Superior temporal gyrus (tissue), 1 donor: ENCODE measurements at regions not wholly inside any gene's neighbourhood (a gene's known extent, or its start where the extent isn't known, plus 50 kb on each side); places are given as distances from the start of the nearest gene placed in this dataset.
"Not testable (repeated sequence)": the region's sequence is repeated elsewhere in the genome, so short reads cannot be mapped to it uniquely, and the experiment has no call there.

Experiments
- DNase-seq: peaks from one replicate; pipeline ENCODE4 v3.0.0-alpha.2; 2016; ENCODE audit errors: extremely low spot score

- DNase-seq = no peak
Measured at GRCh38 chr2:107556038-107556627, 270.6 kb upstream of the RGPD4 start.

- no peak for DNase-seq
Measured at GRCh38 chr2:107558295-107558694, 268.4 kb upstream of the RGPD4 start.

GRCh38 chr2:107569496-107569895 lies 257.2 kb upstream of the RGPD4 start:
- DNase-seq = no peak

- no peak for DNase-seq
Measured at GRCh38 chr2:107570876-107571275, 255.8 kb upstream of the RGPD4 start.

- not testable (repeated sequence) for DNase-seq
Measured at GRCh38 chr2:107572890-107573289, 253.8 kb upstream of the RGPD4 start.

- DNase-seq = no peak
Measured at GRCh38 chr2:107576991-107577390, 249.7 kb upstream of the RGPD4 start.

GRCh38 chr2:107582487-107582886 lies 244.2 kb upstream of the RGPD4 start:
- DNase-seq = no peak

GRCh38 chr2:107584577-107584976 lies 242.1 kb upstream of the RGPD4 start:
- no peak for DNase-seq

- DNase-seq = no peak
Measured at GRCh38 chr2:107585851-107586250, 240.8 kb upstream of the RGPD4 start.

GRCh38 chr2:107588181-107588580 lies 238.5 kb upstream of the RGPD4 start:
- no peak for DNase-seq

GRCh38 chr2:107589079-107589491 lies 237.6 kb upstream of the RGPD4 start:
- DNase-seq = no peak

GRCh38 chr2:107591561-107592279 lies 235.0 kb upstream of the RGPD4 start:
- DNase-seq = no peak

GRCh38 chr2:107592280-107592624 lies 234.4 kb upstream of the RGPD4 start:
- no peak for DNase-seq

GRCh38 chr2:107595285-107595684 lies 231.4 kb upstream of the RGPD4 start:
- DNase-seq = no peak

GRCh38 chr2:107595749-107596148 lies 230.9 kb upstream of the RGPD4 start:
- no peak for DNase-seq

- no peak for DNase-seq
Measured at GRCh38 chr2:107597507-107597906, 229.2 kb upstream of the RGPD4 start.

GRCh38 chr2:107602801-107603200 lies 223.9 kb upstream of the RGPD4 start:
- no peak for DNase-seq

- DNase-seq = no peak
Measured at GRCh38 chr2:107607054-107607453, 219.6 kb upstream of the RGPD4 start.

- no peak for DNase-seq
Measured at GRCh38 chr2:107607473-107607872, 219.2 kb upstream of the RGPD4 start.

- no peak for DNase-seq
Measured at GRCh38 chr2:107615039-107615438, 211.7 kb upstream of the RGPD4 start.

- DNase-seq = no peak
Measured at GRCh38 chr2:107618769-107619168, 207.9 kb upstream of the RGPD4 start.

- DNase-seq = no peak
Measured at GRCh38 chr2:107621186-107622165, 205.2 kb upstream of the RGPD4 start.
